DOHH2 (cell line): ENCODE measurements at regions not wholly inside any gene's neighbourhood (a gene's known extent, or its start where the extent isn't known, plus 50 kb on each side); places are given as distances from the start of the nearest gene placed in this dataset.

ENCODE experiments used
- EZH2phosphoT487 ChIP-seq: fragments of 200-600 bp; sonication (generic); IDR thresholded peaks from 2 replicates; pipeline ENCODE4 v1.6.1; 2017; ENCODE audit warnings: borderline replicate concordance, mild to moderate bottlenecking, antibody characterized with exemption, low read length, moderate library complexity, mixed read lengths
- TF ChIP-seq, protein P1 (sequence below): fragments of 200-600 bp; sonication (generic); IDR thresholded peaks from one replicate; pipeline ENCODE4 v1.5.1; 2014; ENCODE audit warnings: antibody characterized with exemption, mild to moderate bottlenecking, low read depth, low read length; ENCODE audit not compliant: poor library complexity, severe bottlenecking

DNA sequence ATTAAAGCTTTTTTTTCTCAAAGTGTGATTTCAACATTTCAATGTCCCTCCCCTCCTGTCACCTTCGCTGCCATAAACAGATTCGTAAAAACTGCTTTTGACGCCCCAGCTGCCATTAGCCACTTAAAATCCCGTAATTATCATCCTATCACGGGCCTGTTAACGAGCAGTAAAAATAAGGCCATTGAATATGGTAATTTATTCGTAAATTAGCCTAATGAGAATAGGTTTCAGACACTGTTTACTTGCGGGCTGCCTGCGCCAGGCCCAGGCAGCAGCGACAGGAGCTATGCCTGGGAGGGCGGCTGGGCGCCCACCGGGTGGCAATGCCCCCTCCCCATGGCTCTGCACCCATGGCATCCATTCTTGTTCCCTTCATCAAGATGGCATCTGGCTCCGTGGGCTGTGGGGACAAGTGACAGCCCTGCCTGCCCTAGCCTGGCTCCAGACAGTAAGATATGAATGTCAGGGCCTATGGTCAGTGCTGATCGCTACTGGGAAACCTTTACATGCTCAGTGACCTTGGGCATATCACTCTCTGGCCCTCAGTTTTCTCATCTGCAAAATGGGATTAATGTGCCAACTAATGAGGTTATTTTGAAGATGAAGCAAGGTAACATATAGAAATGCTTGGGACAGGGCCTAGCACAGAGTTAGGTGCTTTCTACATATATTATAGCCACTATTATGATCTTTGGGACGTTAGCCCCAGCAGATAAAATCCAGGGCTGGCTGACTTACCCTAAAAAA lies 500.8 kb downstream of the MN1 start:
- TF ChIP-seq, protein P1, sequence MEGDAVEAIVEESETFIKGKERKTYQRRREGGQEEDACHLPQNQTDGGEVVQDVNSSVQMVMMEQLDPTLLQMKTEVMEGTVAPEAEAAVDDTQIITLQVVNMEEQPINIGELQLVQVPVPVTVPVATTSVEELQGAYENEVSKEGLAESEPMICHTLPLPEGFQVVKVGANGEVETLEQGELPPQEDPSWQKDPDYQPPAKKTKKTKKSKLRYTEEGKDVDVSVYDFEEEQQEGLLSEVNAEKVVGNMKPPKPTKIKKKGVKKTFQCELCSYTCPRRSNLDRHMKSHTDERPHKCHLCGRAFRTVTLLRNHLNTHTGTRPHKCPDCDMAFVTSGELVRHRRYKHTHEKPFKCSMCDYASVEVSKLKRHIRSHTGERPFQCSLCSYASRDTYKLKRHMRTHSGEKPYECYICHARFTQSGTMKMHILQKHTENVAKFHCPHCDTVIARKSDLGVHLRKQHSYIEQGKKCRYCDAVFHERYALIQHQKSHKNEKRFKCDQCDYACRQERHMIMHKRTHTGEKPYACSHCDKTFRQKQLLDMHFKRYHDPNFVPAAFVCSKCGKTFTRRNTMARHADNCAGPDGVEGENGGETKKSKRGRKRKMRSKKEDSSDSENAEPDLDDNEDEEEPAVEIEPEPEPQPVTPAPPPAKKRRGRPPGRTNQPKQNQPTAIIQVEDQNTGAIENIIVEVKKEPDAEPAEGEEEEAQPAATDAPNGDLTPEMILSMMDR: no peak
- TF ChIP-seq EZH2phosphoT487: no peak
